Esophagus squamous epithelium (tissue), 5 donors: ENCODE measurements at regions not wholly inside any gene's neighbourhood (a gene's known extent, or its start where the extent isn't known, plus 50 kb on each side); places are given as distances from the start of the nearest gene placed in this dataset.

Experiments used
- DNase-seq: peaks from one replicate; lab custom pipeline; 2025; lab: John Stamatoyannopoulos, UW
- H3K27ac ChIP-seq, 4 donors: fragments of 200-600 bp; sonication (generic); one replicate each; pipeline ENCODE4 v1.5.1; 2016 to 2019; ENCODE audit warnings: mild to moderate bottlenecking in 1 of 4
- H3K27me3 ChIP-seq, 4 donors: fragments of 200-600 bp; sonication (generic); 1 replicate in 3 of 4; 2 replicates in 1 of 4; pipeline versions ENCODE4 v1.5.1 to v1.6.0; 2017 to 2021; ENCODE audit warnings: antibody characterized with exemption in 1 of 4
- H3K36me3 ChIP-seq, 3 donors: fragments of 200-600 bp; sonication (generic); one replicate each; pipeline ENCODE4 v1.5.1; 2016 to 2019
- H3K4me1 ChIP-seq, 3 donors: fragments of 200-600 bp; sonication (generic); one replicate each; pipeline ENCODE4 v1.5.1; 2017 to 2019
- H3K4me3 ChIP-seq, 4 donors: fragments of 200-600 bp; sonication (generic); 1 replicate in 3 of 4; 2 replicates in 1 of 4; pipeline ENCODE4 v1.5.1; 2016 to 2019; ENCODE audit warnings: mild to moderate bottlenecking in 2 of 4, moderate library complexity in 1 of 4
- H3K9me3 ChIP-seq, 3 donors: fragments of 200-600 bp; sonication (generic); one replicate each; pipeline ENCODE4 v1.5.1; 2016 to 2019
- CTCF ChIP-seq, 6 experiments: fragments of 450-650 bp in 4 of 6; fragments of 200-600 bp in 2 of 6; sonication (generic) in 2 of 6; IDR thresholded peaks; one replicate each; pipeline ENCODE4 v1.5.1; 2016 to 2019; ENCODE audit warnings: antibody characterized with exemption in 6 of 6, mild to moderate bottlenecking in 4 of 6, moderate library complexity in 4 of 6
- POLR2A ChIP-seq, 4 donors: fragments of 450-650 bp; IDR thresholded peaks; one replicate each; pipeline ENCODE4 v1.6.1; 2017; ENCODE audit warnings: antibody characterized with exemption in 4 of 4, mild to moderate bottlenecking in 4 of 4, moderate library complexity in 3 of 4
- WGBS, 2 donors: methylation state at CpG; one replicate each; pipeline ENCODE4 v1.1.5; 2018; 5-methylcytosine and 5-hydroxymethylcytosine counted together
- intact Hi-C: fragments of 100-400 bp; cut with DNase I; formaldehyde crosslinking; loops from one replicate; pipeline ENCODE4 v1.15.0; 2022
- donor health status: DM: yes; HTN: yes; CAD: no.

DNA sequence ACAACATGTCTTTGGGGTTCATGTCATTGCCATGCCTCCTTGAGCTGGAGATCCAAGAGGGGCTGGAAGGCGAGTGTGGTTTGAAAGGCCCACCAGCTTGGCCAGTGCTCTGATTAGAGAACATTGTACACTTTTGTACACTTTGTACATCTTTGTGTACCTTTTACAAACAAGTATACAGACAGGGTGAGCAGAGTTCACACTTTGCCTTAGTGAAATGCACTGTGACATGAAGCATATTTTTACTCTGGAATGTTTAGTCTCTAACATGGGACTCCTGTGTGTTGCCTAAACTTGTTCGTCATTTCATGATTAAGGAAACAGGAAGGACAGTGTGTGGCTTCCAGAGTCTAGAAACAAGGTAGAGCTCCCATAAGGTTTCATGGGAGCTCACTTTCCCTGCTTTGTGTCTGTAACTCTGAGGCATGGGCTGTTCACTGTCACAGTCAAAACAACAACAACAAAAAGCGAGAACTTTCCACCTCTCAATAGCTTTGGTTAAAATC, 225.8 kb upstream of the SOX4 start:
- no peak for TF ChIP-seq POLR2A (IDR thresholded peaks at IDR 0.05)
- no peak overlapping the region for H3K4me3 ChIP-seq
- DNase-seq = no peak
- peaks cover 0 to 11% (median 3%) of the 10 kb centered on the region in 3 donors for H3K4me1 ChIP-seq
- H3K27ac ChIP-seq = no peak overlapping the region
- H3K9me3 ChIP-seq = no peaks in the 10 kb centered on the region
- intact Hi-C loops = no loop called here
- H3K27me3 ChIP-seq = no peaks in the 10 kb centered on the region
- 78 to 87% methylated on average over 3 of the region's 3 CpGs for WGBS, 2 donors
- no peaks in the 10 kb centered on the region for H3K36me3 ChIP-seq

DNA sequence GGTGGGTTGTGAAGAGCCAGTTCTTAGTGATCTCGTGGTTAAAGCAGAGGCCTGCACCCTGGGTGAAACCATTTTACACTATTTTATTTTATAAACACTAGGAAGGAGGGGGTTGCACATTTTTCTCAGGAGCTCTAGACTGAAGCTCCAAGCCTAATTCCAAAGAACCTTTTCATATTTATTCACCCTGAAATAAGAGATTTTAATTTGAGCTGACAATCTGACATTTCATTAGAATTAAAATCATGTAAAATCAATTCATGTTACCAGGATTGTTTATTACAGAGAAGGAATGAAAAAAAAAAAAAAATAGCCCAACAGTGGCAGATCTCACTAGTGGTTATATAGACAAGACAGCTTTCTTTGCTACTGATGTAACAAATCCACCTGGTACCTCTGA, 222.5 kb upstream of the SOX4 start:
- WGBS, 2 donors = 58 to 83% methylated on average over 1 of the region's 1 CpG
- no peaks in the 10 kb centered on the region for H3K27me3 ChIP-seq

GRCh38 chr6:21371676-21372171, 221.8 kb upstream of the SOX4 start:
- H3K27ac ChIP-seq = peak overlapping the region in 2 of 4 donors; percentile 15 to 46
- peaks cover 0 to 11% (median 3%) of the 10 kb centered on the region in 3 donors for H3K4me1 ChIP-seq
- H3K36me3 ChIP-seq = no peaks in the 10 kb centered on the region
- H3K4me3 ChIP-seq = no peak overlapping the region
- intact Hi-C loops = no loop called here
- DNase-seq = no peak
- no peaks in the 10 kb centered on the region for H3K9me3 ChIP-seq
- no peaks in the 10 kb centered on the region for H3K27me3 ChIP-seq
- TF ChIP-seq POLR2A (IDR thresholded peaks at IDR 0.05) (no peak), CTCF (IDR thresholded peaks at IDR 0.05) (no peak)
- WGBS, 2 donors = 24 to 32% methylated on average over 6 of the region's 6 CpGs

More for the DNA sequence above, 222.5 kb upstream of the SOX4 start:
- H3K27ac ChIP-seq = no peak overlapping the region
- no peaks in the 10 kb centered on the region for H3K36me3 ChIP-seq
- DNase-seq = no peak
- no peaks in the 10 kb centered on the region for H3K9me3 ChIP-seq
- peaks cover 0 to 11% (median 3%) of the 10 kb centered on the region in 3 donors for H3K4me1 ChIP-seq
- H3K4me3 ChIP-seq = no peak overlapping the region
- TF ChIP-seq CTCF (IDR thresholded peaks at IDR 0.05) (no peak), POLR2A (IDR thresholded peaks at IDR 0.05) (no peak)
- intact Hi-C loops = no loop called here

DNA sequence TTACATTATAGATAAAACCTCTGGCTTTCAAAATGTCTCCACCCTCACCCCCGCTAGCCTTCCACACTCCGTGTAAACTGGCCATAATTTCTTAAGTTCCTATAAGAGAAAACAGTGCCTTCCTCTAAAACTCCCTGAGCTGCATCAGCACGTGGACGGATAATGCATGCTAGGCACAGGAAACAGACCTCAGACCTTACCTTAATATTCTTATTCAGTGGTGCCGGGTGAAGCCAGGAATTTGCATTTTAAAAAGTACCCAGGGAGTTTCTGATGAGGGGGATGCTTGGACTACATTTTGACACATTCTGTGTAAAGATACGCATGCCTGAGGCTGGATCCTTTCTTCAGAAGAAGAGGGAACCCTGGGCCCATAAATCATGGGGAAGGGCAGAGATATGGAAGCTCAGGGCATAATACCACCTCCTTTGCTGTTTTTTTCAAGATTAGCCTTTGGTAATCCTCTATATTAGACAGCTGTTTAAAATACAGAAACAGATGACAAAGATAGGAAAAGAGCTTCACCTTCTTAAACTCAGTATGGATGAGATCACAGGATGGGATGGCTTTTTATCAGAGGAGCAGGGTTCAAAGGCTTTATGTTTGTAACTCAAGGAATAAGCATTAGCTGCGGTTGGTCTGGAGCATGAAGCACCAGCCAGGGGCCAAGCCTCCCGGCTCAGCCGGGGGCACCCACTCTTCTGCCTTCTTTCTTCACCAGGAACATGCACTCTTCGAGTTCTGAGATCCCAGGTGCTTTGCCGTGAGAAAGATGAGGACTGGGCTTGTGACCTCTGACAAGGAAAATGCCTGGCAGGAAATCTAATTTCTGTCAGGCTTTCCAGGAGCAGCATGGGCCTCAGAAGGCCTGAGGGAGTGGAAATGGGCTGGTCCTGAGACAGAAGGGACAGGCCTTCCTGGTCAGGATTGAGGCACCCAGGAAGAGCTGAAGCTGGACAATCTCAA, 218.1 kb upstream of the SOX4 start:
- 74 to 92% methylated on average over 8 of the region's 11 CpGs for WGBS, 2 donors
- Histone ChIP-seq H3K4me3 (no peak overlapping the region), H3K36me3 (no peaks in the 10 kb centered on the region), H3K9me3 (no peaks in the 10 kb centered on the region), H3K4me1 (peaks cover 0 to 11% (median 3%) of the 10 kb centered on the region in 3 donors), H3K27me3 (no peaks in the 10 kb centered on the region), H3K27ac (no peak overlapping the region)
- intact Hi-C loops = no loop called here
- TF ChIP-seq CTCF (IDR thresholded peaks at IDR 0.05) (no peak), POLR2A (IDR thresholded peaks at IDR 0.05) (no peak)
- no peak for DNase-seq

- H3K36me3 ChIP-seq = no peaks in the 10 kb centered on the region
- H3K4me3 ChIP-seq = no peak overlapping the region
- H3K9me3 ChIP-seq = no peaks in the 10 kb centered on the region
- TF ChIP-seq POLR2A (IDR thresholded peaks at IDR 0.05) (no peak), CTCF (IDR thresholded peaks at IDR 0.05) (no peak)
- intact Hi-C loops = no loop called here
- no peak overlapping the region for H3K27ac ChIP-seq
- no peak for DNase-seq
- 82 to 88% methylated on average over 6 of the region's 6 CpGs for WGBS, 2 donors
- no peaks in the 10 kb centered on the region for H3K4me1 ChIP-seq
- H3K27me3 ChIP-seq = no peaks in the 10 kb centered on the region
These were observed 216.2 kb upstream of the SOX4 start for GRCh38 chr6:21377356-21377755.
